ENCODE measurements at regions not wholly inside any gene's neighbourhood (a gene's known extent, or its start where the extent isn't known, plus 50 kb on each side); places are given as distances from the start of the nearest gene placed in this dataset.
"Not testable (repeated sequence)": the region's sequence is repeated elsewhere in the genome, so short reads cannot be mapped to it uniquely, and the experiment has no call there.

DNA sequence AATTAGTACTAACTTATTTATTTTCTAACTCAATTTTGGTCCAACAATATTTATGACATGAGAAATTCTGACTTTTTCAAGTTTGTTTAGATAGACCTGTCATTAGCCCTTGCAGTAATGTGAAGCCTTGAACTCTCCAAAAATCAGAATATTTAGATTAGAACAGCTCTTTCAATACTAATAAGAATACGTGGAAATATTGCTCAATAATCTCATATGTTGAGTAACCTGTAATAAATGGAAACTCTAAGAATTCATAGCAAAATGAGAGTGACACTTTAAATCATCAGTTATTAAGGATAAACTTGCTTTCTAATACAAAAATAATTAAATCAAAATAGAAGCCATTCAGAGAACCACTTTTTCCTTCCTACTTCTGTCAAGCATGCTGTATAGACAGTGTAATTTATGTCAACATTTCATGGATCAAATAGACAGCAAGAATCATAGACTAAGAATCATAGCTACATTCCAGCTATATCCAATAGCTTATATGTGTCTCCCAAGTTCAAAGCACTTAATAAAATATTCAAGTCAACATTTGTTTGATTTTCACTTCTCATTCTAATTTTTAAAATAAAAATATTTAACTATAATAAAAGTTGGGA is 710.3 kb upstream of the SOX11 start:
- TF ChIP-seq, protein P1, sequence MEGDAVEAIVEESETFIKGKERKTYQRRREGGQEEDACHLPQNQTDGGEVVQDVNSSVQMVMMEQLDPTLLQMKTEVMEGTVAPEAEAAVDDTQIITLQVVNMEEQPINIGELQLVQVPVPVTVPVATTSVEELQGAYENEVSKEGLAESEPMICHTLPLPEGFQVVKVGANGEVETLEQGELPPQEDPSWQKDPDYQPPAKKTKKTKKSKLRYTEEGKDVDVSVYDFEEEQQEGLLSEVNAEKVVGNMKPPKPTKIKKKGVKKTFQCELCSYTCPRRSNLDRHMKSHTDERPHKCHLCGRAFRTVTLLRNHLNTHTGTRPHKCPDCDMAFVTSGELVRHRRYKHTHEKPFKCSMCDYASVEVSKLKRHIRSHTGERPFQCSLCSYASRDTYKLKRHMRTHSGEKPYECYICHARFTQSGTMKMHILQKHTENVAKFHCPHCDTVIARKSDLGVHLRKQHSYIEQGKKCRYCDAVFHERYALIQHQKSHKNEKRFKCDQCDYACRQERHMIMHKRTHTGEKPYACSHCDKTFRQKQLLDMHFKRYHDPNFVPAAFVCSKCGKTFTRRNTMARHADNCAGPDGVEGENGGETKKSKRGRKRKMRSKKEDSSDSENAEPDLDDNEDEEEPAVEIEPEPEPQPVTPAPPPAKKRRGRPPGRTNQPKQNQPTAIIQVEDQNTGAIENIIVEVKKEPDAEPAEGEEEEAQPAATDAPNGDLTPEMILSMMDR (IDR thresholded peaks at IDR 0.05) = no peak
- Histone ChIP-seq H3K27ac (no peak overlapping the region), H3K27me3 (no peaks in the 10 kb centered on the region), H3K4me1 (no peaks in the 10 kb centered on the region), H3K36me3 (no peaks in the 10 kb centered on the region), H3K4me3 (no peak overlapping the region), H3K9me3 (no peaks in the 10 kb centered on the region)
- intact Hi-C loops (cut with DNase I) = no loop called here
- ATAC-seq = no peak
- DNase-seq = no peak

DNA sequence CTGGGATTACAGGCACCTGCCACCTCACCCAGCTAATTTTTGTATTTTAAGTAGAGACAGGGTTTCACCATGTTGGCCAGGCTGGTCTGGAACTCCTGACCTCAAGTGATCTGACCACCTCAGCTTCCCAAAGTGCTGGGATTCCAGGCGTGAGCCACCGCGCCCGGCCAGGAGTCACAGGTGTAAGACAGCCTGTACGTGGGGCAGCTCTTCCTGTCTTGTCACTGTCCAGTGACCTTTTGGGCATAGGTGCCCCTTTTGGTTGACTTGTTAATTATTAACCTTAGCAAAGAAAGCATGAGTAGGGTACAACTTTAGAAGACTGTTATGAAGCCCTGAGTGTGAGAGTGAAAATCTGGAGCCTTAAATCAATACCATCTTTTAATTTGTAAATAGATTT is 703.7 kb upstream of the SOX11 start:
- H3K4me1 ChIP-seq; H3K27ac ChIP-seq; H3K27me3 ChIP-seq; H3K9me3 ChIP-seq; H3K4me3 ChIP-seq; H3K36me3 ChIP-seq; DNase-seq; ATAC-seq; intact Hi-C loops (cut with DNase I): not testable (repeated sequence)

DNA sequence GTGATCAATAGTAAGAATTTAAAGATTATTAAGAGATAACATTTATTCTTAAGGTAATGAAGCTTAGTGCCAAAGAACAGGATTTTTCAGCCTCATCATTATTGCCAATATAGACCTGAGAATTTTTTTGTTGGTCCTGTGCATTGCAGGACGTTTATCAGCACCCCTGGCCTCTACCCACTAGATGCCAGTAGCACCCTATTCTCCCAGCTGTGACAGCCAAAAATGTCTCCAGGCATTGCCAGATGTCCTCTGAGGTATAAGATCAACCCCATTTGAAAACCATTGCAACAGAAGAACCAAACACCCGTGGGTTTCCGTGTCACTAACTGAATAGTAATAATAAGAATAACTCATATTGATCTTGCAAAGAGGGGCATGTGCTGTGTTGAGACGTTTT is 700.0 kb upstream of the SOX11 start:
- ATAC-seq = no peak
- TF ChIP-seq, protein P1 (IDR thresholded peaks at IDR 0.05) = no peak
- no peaks in the 10 kb centered on the region for H3K9me3 ChIP-seq
- no peak overlapping the region for H3K27ac ChIP-seq
- H3K4me1 ChIP-seq = no peaks in the 10 kb centered on the region
- DNase-seq = no peak
- no peaks in the 10 kb centered on the region for H3K27me3 ChIP-seq
- H3K36me3 ChIP-seq = no peaks in the 10 kb centered on the region
- no peak overlapping the region for H3K4me3 ChIP-seq
- intact Hi-C loops (cut with DNase I) = no loop called here

DNA sequence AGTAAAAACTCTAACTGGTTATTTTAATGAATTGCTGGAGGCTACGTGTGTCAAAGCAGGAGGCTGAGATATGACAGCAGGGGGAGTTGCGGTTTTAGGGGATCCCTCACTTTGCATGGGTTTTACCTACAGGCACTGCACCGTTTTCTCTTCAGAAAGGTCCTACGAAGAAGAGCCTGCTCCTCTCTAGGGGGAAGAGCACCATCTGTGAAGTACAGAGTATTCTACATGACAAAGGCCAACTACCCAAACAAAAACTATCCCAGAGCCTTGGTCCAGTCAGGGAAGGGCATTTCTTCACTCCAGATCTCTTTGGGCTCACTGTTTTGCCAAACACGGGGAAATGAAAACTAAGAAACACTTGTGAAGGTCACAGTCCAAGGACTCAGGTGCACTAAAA is 696.7 kb upstream of the SOX11 start:
- Histone ChIP-seq H3K36me3 (no peaks in the 10 kb centered on the region), H3K4me1 (no peaks in the 10 kb centered on the region), H3K4me3 (no peak overlapping the region), H3K27ac (no peak overlapping the region), H3K9me3 (no peaks in the 10 kb centered on the region), H3K27me3 (no peaks in the 10 kb centered on the region)
- ATAC-seq (no peak), DNase-seq (no peak)
- intact Hi-C loops (cut with DNase I) = no loop called here
- TF ChIP-seq, protein P1 (IDR thresholded peaks at IDR 0.05) = no peak

DNA sequence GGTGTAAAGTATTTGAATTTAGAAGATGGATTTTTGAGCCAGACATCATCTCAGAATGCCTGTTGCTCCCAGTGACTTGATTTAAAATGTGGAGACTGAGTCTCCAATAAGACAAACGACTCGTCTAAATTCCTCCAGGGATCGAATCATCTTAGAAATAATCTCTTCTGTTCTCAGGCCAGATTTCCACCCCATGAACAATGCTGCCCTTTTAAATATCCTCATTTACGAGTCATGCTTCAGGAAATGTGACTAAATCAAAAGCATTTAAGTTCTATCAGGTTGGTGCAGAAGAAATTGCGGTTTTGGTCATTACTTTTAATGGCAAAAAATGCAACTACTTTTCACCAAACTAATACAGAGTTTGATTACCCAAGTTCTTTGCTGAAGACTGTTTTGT is 684.6 kb upstream of the SOX11 start:
- intact Hi-C loops (cut with DNase I) = no loop called here
- Histone ChIP-seq H3K9me3 (no peaks in the 10 kb centered on the region), H3K4me1 (no peaks in the 10 kb centered on the region), H3K27ac (no peak overlapping the region), H3K27me3 (no peaks in the 10 kb centered on the region), H3K4me3 (no peak overlapping the region), H3K36me3 (no peaks in the 10 kb centered on the region)
- no peak for DNase-seq
- TF ChIP-seq, protein P1 (IDR thresholded peaks at IDR 0.05) = no peak
- no peak for ATAC-seq

DNA sequence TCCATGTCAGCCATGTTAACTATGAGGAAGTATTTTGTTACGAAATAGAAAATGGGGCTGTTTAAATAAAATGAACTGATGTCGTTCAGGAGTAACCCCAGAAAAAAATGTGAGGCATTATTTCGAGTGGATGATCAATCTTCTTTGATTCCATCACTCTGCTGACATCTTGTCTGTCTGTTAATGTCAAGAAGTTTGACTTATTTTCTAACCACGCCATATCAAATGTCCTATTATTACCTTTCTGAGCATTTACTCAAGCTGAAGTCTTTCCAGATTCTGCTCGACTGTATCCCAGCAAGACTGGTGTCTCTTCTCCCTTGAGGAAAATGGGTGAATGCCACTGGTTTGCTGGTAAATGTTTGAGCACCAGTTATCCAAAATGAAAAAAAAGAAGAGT is 672.9 kb upstream of the SOX11 start:
- Histone ChIP-seq H3K9me3 (no peaks in the 10 kb centered on the region), H3K27ac (no peak overlapping the region), H3K36me3 (no peaks in the 10 kb centered on the region), H3K27me3 (no peaks in the 10 kb centered on the region), H3K4me1 (no peaks in the 10 kb centered on the region), H3K4me3 (no peak overlapping the region)
- DNase-seq (no peak), ATAC-seq (no peak)
- TF ChIP-seq, protein P1 (IDR thresholded peaks at IDR 0.05) = no peak
- intact Hi-C loops (cut with DNase I) = no loop called here

All from upper lobe of right lung (tissue), 1 donor.